SK-MEL-5 (cell line): ENCODE measurements at regions not wholly inside any gene's neighbourhood (a gene's known extent, or its start where the extent isn't known, plus 50 kb on each side); places are given as distances from the start of the nearest gene placed in this dataset.

Experiments
- DNase-seq: peaks from one replicate; pipeline ENCODE4 v3.0.0-alpha.2; 2016; ENCODE audit warnings: low read depth, low spot score
- in situ Hi-C: cut with HindIII; loops from 2 replicates; pipeline ENCODE4 v1.10.0; 2016; ENCODE audit warnings: low sequenced_read_pairs, high pct_unique_total_duplicates, low pct_unique_long_range_greater_than_20kb
- small RNA-seq, 2 experiments: library from RNA; depleted of rRNA; stranded (forward); fragments of <200 nt; gene quantifications; one replicate each; pipeline ENCODE3, GENCODE V24; 2014

DNA sequence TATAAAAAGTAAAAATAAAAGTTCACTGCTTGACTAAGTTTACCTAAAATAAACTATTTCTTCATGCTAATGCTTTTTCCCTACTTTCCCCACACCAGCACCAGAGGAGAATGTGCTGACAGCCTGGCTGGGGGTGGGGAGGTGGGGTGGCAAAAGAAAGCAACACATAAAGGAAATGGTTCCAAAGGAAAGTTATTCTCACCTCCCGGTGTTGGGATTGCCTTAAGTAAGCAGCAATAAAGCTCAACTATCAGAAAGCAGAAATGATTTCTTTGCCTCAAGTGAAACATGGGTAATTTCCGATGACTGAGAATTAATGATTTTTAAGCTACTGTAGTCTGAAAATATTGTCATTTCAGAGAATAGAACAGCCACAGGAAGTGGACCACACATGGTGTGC, 84.5 kb upstream of the DKK2 start:
- DNase-seq = no peak
- in situ Hi-C loops = no loop called here

DNA sequence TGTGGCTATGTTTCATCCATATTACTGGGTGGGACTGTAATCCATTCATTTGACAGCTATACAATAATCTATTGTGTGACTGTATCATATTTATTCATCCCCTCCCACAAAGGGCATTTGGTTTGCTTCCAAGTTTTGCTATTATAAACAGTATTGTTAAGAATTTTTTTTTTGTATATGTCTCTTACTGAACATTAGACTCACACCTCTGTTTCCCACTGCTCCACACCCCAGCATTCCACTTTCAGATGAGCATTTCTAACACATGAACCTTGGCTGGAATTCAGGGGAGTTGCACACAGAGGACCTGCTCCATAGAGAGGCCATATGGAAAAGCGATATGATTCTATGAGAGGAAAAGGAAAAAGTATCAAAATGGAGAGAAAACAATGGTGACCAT, 81.6 kb upstream of the DKK2 start:
- DNase-seq = no peak
- in situ Hi-C loops = no loop called here

DNA sequence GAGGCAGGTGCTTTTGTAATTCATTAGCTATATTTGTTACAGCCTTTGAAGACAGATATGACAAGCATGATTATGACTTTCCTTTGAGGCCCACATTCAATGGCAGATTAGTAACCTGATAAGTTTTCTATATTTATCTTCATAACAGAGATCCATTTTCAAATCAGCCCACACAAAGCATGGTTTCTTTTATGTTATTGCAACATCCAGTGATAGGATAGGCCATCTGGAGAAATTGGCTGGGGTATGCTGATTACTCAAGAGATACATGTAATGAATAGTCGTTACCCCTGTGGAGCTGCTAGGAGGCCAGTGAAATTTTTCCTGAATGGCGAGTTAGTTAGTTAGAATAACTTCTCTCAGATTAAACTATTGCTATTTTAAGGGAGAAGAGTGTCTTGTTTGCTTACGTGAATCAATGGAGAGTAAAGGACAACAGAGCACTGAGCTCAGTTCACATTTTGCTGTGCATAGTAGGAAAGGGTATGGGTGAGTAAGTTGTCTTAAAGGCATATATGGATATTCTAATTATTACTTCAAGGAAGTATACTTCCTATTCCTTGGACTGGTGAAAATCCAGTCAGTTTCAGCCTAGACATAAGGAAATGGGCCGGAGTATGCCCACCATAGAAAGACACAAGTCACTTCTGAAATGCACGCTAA, 79.2 kb upstream of the DKK2 start:
- in situ Hi-C loops = no loop called here
- no peak for DNase-seq

DNA sequence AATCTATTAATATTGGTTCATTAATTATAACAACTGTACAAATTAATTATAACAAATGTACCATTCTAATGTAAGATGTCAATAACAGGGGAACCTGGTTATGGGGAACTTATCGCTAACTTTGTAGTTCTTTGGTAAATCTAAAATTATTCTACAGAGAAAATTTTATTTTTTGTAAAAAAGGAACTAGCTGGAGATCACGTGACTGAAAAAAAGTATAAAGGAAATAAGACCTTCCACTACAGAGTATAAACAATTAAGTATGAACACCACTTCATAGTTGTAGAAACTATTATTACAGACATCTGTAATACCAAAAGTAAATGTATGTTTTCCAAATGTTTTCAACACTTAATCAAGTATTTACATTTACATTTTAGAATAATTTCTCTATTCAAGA, 77.9 kb upstream of the DKK2 start:
- no peak for DNase-seq
- in situ Hi-C loops = no loop called here

DNA sequence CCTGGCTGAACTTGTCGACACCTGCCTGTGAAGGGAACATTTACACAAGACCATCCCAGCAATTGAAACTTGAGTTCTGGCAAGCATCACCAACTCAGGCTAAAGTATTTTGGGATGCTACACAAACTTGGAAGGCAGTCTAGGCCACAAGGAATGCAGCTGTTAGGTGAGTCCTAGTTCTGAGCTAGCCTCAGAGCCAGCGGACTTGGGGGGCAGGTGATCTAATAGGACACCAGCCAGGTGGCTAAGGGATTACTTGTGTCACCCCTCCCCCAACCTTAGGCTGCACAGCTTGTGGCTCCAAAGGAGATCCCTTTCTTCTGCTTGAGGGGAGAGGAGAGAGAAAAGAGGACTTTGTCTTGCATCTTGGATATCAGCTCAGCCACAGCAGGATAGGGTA, 62.3 kb upstream of the DKK2 start:
- in situ Hi-C loops = no loop called here
- no peak for DNase-seq

DNA sequence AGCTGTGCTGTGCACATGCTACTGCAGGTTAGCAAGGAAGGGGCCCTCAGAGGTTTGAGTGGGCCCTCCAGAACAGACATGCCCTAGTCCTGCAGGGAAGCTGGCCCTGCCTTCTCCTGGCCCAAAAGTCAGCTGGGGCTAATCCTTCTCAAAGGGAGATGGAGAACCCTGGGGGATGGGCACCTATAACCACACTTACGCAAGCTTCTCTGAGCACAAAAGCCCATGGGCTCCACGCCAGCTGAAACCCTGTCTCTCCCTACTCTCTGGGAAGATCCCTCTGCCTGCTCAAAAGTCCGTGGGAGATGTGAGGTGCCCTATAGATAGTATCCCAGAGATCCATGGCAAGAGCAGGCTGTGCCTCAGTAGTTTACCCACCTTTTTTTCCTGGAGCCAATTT, 58.9 kb upstream of the DKK2 start:
- in situ Hi-C loops = no loop called here
- no peak for DNase-seq

DNA sequence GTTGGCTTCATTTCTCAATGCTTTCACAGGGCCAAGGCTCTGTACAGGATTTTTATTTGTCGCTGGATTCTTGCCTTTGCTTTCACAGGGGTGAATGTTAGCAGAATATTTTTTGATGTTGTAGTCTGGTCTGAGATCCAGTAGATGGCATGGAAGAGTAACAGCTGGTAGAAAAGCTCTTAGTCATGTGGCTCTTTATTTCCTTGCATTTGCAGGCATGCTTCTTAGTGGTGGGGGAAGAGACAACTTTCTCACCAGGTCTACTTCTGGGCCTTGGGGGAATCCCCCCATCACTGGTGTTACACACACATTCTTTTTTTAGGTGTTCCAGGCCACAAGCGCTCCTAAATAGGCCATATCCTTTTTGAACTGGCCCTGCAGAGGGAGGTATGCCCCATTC, 58.2 kb upstream of the DKK2 start:
- DNase-seq = peak; percentile 50
- in situ Hi-C loops = no loop called here

Small RNA genes in the stretch of these regions (small RNA-seq; reads per million reads assigned to genes)
- gene RNU6-551P = 0 reads per million in 2 experiments
